ENCODE measurements at regions not wholly inside any gene's neighbourhood (a gene's known extent, or its start where the extent isn't known, plus 50 kb on each side); places are given as distances from the start of the nearest gene placed in this dataset.

DNA sequence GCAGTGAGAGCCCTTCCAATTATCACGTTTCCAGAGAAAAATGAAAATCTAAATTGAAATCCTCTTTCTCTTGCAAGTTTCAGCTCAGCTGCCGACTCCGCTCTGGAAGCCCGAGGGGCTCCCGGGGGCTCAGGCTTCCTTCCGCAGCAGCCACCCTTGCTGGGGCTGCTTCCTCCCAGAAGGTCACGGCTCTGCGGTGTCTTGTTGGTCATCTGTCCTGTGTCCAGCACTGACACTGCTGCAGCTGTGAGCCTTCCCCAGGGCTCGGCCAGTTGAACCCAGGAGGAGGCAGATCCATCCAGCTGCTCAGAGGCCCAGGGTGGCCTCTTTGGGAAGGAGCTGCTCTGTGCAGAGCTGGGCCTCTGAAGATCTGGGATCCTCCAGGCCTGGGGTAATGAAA is 1337.2 kb downstream of the TBC1D22A start:
- H3K4me1 ChIP-seq (ENCODE audit: control insufficient read depth in 1 of 2, low read depth in 2 of 2) = no peaks in the 10 kb centered on the region
- DNase-seq (ENCODE audit: low spot score) (no peak), ATAC-seq (ENCODE audit: insufficient number of reproducible peaks, low FRiP score, low read depth) (no peak)

DNA sequence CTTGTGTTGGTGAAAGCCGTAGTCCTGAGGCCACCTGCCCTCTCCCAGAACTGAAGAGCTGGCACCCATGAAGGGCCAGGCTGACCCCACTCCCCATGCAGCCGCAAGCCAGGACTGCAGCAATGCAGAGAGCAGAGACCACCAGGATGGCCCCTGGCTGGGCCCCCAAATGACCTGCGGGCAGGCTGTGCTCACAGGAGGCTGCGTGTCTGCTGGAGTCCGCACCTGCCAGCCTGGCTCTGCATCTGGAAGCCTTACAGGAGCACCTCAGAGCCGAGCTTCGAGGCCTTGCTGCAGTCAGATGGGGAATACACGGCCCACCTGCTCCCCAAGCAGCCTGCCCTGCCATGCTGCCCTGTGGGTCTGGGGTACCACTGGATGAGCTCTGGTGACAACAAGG is 1336.8 kb downstream of the TBC1D22A start:
- no peak overlapping the region for H3K4me3 ChIP-seq
- ATAC-seq (ENCODE audit: insufficient number of reproducible peaks, low FRiP score, low read depth) (no peak), DNase-seq (ENCODE audit: low spot score) (no peak)

More for the DNA sequence above, 1337.2 kb downstream of the TBC1D22A start:
- TF ChIP-seq, protein P1, sequence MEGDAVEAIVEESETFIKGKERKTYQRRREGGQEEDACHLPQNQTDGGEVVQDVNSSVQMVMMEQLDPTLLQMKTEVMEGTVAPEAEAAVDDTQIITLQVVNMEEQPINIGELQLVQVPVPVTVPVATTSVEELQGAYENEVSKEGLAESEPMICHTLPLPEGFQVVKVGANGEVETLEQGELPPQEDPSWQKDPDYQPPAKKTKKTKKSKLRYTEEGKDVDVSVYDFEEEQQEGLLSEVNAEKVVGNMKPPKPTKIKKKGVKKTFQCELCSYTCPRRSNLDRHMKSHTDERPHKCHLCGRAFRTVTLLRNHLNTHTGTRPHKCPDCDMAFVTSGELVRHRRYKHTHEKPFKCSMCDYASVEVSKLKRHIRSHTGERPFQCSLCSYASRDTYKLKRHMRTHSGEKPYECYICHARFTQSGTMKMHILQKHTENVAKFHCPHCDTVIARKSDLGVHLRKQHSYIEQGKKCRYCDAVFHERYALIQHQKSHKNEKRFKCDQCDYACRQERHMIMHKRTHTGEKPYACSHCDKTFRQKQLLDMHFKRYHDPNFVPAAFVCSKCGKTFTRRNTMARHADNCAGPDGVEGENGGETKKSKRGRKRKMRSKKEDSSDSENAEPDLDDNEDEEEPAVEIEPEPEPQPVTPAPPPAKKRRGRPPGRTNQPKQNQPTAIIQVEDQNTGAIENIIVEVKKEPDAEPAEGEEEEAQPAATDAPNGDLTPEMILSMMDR (IDR thresholded peaks at IDR 0.05) = no peak
- Histone ChIP-seq H3K4me3 (no peak overlapping the region), H3K27me3 (replicated peaks; ENCODE audit: insufficient read depth) (no peaks in the 10 kb centered on the region), H3K27ac (no peak overlapping the region), H3K9me3 (no peaks in the 10 kb centered on the region), H3K36me3 (no peaks in the 10 kb centered on the region)

DNA sequence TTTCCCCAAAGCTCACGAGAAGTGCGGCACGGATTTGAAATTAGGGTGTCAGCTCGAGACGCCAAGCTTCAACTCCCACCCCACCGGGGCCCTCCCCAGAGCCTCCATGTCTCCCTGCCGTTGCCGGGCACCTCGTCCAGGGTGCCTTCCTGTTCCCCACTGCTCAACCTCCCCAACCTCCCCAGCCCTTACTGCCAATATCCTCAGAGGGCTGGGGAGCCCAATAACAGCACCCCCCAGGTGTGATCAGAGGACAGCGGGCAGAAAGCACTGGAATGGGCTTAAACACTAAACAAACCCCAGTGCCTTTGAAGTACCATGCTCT is 1336.4 kb downstream of the TBC1D22A start:
- Histone ChIP-seq H3K4me1 (ENCODE audit: control insufficient read depth in 1 of 2, low read depth in 2 of 2) (no peaks in the 10 kb centered on the region), H3K4me3 (no peak overlapping the region), H3K27ac (no peak overlapping the region), H3K36me3 (no peaks in the 10 kb centered on the region), H3K9me3 (no peaks in the 10 kb centered on the region), H3K27me3 (replicated peaks; ENCODE audit: insufficient read depth) (no peaks in the 10 kb centered on the region)
- ATAC-seq (ENCODE audit: insufficient number of reproducible peaks, low FRiP score, low read depth) (no peak), DNase-seq (ENCODE audit: low spot score) (no peak)
- TF ChIP-seq, protein P1 (IDR thresholded peaks at IDR 0.05) = no peak

More for the DNA sequence above, 1336.8 kb downstream of the TBC1D22A start:
- TF ChIP-seq, protein P1 (IDR thresholded peaks at IDR 0.05) = no peak
- Histone ChIP-seq H3K27ac (no peak overlapping the region), H3K9me3 (no peaks in the 10 kb centered on the region), H3K4me1 (ENCODE audit: control insufficient read depth in 1 of 2, low read depth in 2 of 2) (no peaks in the 10 kb centered on the region), H3K27me3 (replicated peaks; ENCODE audit: insufficient read depth) (no peaks in the 10 kb centered on the region), H3K36me3 (no peaks in the 10 kb centered on the region)

- Histone ChIP-seq H3K4me1 (ENCODE audit: control insufficient read depth in 1 of 2, low read depth in 2 of 2) (no peaks in the 10 kb centered on the region), H3K27me3 (replicated peaks; ENCODE audit: insufficient read depth) (no peaks in the 10 kb centered on the region), H3K27ac (no peak overlapping the region), H3K4me3 (no peak overlapping the region), H3K9me3 (no peaks in the 10 kb centered on the region), H3K36me3 (no peaks in the 10 kb centered on the region)
- DNase-seq (ENCODE audit: low spot score) (no peak), ATAC-seq (ENCODE audit: insufficient number of reproducible peaks, low FRiP score, low read depth) (no peak)
- TF ChIP-seq, protein P1 (IDR thresholded peaks at IDR 0.05) = no peak
These were observed 1335.9 kb downstream of the TBC1D22A start for GRCh38 chr22:48098243-48098920.

GRCh38 chr22:48097723-48098122 is 1335.3 kb downstream of the TBC1D22A start:
- no peak overlapping the region for H3K27ac ChIP-seq
- TF ChIP-seq, protein P1 (IDR thresholded peaks at IDR 0.05) = no peak
- H3K9me3 ChIP-seq = no peaks in the 10 kb centered on the region
- no peaks in the 10 kb centered on the region for H3K27me3 ChIP-seq (replicated peaks; ENCODE audit: insufficient read depth)
- H3K36me3 ChIP-seq = no peaks in the 10 kb centered on the region
- ATAC-seq (ENCODE audit: insufficient number of reproducible peaks, low FRiP score, low read depth) (no peak), DNase-seq (ENCODE audit: low spot score) (no peak)
- H3K4me1 ChIP-seq (ENCODE audit: control insufficient read depth in 1 of 2, low read depth in 2 of 2) = no peaks in the 10 kb centered on the region
- no peak overlapping the region for H3K4me3 ChIP-seq
